ENCODE measurements at regions not wholly inside any gene's neighbourhood (a gene's known extent, or its start where the extent isn't known, plus 50 kb on each side); places are given as distances from the start of the nearest gene placed in this dataset.

DNA sequence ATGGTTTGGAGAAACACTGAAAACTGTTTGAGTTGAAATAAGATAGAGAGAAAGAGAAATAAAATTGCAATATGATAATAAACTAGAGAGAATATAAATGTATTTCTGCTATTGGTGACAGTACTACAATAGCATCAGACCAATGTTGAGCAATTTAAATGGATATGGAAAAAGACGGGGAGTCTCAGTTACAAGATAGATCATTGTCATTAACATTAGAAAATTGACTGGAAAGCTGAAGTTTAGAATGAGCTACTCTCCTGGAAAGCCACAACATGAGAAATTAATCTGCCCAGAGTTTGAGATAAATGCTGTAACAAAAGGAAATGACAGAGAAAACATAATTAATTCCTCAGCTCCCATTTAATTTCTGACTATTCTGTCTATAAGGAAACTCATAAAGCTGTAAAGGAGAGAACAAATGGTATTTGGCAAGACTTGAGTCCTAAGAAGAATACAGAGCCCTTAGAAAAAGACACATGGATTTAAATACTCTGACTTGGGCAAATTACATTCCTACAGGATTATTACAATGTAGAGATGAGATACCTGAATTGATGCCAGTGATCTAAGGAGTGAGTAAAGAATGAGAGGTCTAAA, 624.5 kb upstream of the CHD1 start:
- no peak overlapping the region for H3K4me3 ChIP-seq (ENCODE audit: low read depth in 2 of 2, low read length in 1 of 2)
- WGBS (ENCODE audit: low lambda C conversion rate) = 6% methylated on average over 1 of the region's 1 CpG

DNA sequence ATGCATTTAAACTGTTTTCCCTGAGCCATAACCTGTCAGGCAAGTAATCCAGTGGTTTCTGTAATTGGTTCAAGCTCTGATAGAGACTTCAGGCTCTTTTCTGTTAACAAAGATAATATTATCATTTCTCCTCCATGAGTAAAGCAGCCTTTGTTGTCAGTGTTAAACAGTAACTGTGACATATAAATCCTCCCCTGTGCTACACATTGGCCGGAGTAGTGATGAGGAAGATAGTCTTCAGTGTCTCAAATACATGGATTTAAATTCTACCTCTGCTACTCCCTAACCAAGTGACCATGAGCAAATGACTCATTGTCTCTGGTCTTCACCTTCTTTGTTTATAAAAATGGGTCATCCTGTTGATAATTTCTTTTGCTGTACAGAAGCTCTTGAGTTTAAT, 615.5 kb upstream of the CHD1 start:
- H4K20me1 ChIP-seq (ENCODE audit: insufficient read depth) = no peaks in the 10 kb centered on the region
- H3K27ac ChIP-seq (ENCODE audit: low read depth in 2 of 2, low read length in 1 of 2) = no peak overlapping the region
- H3K4me3 ChIP-seq (ENCODE audit: low read depth in 2 of 2, low read length in 1 of 2) = no peak overlapping the region
- H3K27me3 ChIP-seq (ENCODE audit: insufficient read depth) = no peaks in the 10 kb centered on the region
- WGBS (ENCODE audit: low lambda C conversion rate) = 0% methylated on average over 1 of the region's 1 CpG
- CTCF ChIA-PET = no interaction called here
- no peaks in the 10 kb centered on the region for H3F3A ChIP-seq (replicated peaks; ENCODE audit: insufficient read depth)
- H2AFZ ChIP-seq (ENCODE audit: low read depth) = no peak overlapping the region
- DNase-seq = no peak
- H3K9me3 ChIP-seq = no peaks in the 10 kb centered on the region
- POLR2A ChIA-PET = no interaction called here
- no peak overlapping the region for H3K9ac ChIP-seq
- no peak overlapping the region for H3K4me2 ChIP-seq
- no peaks in the 10 kb centered on the region for H3K4me1 ChIP-seq (ENCODE audit: control insufficient read depth in 1 of 2, insufficient read depth in 2 of 2, low read depth in 1 of 2, low read length in 1 of 2)
- H3K79me2 ChIP-seq (ENCODE audit: insufficient read depth) = no peaks in the 10 kb centered on the region
- no peaks in the 10 kb centered on the region for H3K36me3 ChIP-seq (replicated peaks in 1 of 2; ENCODE audit: control insufficient read depth in 1 of 2, insufficient read depth in 2 of 2, low read length in 1 of 2)
- TF ChIP-seq, protein P1, sequence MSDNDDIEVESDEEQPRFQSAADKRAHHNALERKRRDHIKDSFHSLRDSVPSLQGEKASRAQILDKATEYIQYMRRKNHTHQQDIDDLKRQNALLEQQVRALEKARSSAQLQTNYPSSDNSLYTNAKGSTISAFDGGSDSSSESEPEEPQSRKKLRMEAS (IDR thresholded peaks at IDR 0.05; ENCODE audit: low read depth) = no peak
- TF ChIP-seq, protein P2, sequence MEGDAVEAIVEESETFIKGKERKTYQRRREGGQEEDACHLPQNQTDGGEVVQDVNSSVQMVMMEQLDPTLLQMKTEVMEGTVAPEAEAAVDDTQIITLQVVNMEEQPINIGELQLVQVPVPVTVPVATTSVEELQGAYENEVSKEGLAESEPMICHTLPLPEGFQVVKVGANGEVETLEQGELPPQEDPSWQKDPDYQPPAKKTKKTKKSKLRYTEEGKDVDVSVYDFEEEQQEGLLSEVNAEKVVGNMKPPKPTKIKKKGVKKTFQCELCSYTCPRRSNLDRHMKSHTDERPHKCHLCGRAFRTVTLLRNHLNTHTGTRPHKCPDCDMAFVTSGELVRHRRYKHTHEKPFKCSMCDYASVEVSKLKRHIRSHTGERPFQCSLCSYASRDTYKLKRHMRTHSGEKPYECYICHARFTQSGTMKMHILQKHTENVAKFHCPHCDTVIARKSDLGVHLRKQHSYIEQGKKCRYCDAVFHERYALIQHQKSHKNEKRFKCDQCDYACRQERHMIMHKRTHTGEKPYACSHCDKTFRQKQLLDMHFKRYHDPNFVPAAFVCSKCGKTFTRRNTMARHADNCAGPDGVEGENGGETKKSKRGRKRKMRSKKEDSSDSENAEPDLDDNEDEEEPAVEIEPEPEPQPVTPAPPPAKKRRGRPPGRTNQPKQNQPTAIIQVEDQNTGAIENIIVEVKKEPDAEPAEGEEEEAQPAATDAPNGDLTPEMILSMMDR (IDR thresholded peaks at IDR 0.05) = no peak
- no peak for TF ChIP-seq GABPA (IDR thresholded peaks at IDR 0.05; ENCODE audit: low read depth)
- no peaks in the 10 kb centered on the region for H3K9me2 ChIP-seq

More for the DNA sequence above, 624.5 kb upstream of the CHD1 start:
- DNase-seq = no peak
- H4K20me1 ChIP-seq (ENCODE audit: insufficient read depth) = no peaks in the 10 kb centered on the region
- no peak overlapping the region for H2AFZ ChIP-seq (ENCODE audit: low read depth)
- H3K36me3 ChIP-seq (replicated peaks in 1 of 2; ENCODE audit: control insufficient read depth in 1 of 2, insufficient read depth in 2 of 2, low read length in 1 of 2) = no peaks in the 10 kb centered on the region
- no peak overlapping the region for H3K9ac ChIP-seq
- H3K4me2 ChIP-seq = no peak overlapping the region
- H3K9me3 ChIP-seq = no peaks in the 10 kb centered on the region
- ChIA-PET POLR2A (no interaction called here), CTCF (no interaction called here)
- no peak for TF ChIP-seq MEF2A (IDR thresholded peaks at IDR 0.05; ENCODE audit: borderline replicate concordance, low read depth)
- no peak for TF ChIP-seq SMC3 (IDR thresholded peaks at IDR 0.05; ENCODE audit: low read depth, low read length)
- TF ChIP-seq, protein P2 (IDR thresholded peaks at IDR 0.05) = no peak
- TF ChIP-seq, protein P1 (IDR thresholded peaks at IDR 0.05; ENCODE audit: low read depth) = no peak
- TF ChIP-seq FOXM1 (IDR thresholded peaks at IDR 0.05; ENCODE audit: low read depth) = no peak
- no peak for TF ChIP-seq NFIC (IDR thresholded peaks at IDR 0.05; ENCODE audit: borderline replicate concordance)
- no peaks in the 10 kb centered on the region for H3K27me3 ChIP-seq (ENCODE audit: insufficient read depth)
- no peaks in the 10 kb centered on the region for H3F3A ChIP-seq (replicated peaks; ENCODE audit: insufficient read depth)
- no peak overlapping the region for H3K27ac ChIP-seq (ENCODE audit: low read depth in 2 of 2, low read length in 1 of 2)
- H3K79me2 ChIP-seq (ENCODE audit: insufficient read depth) = no peaks in the 10 kb centered on the region
- no peaks in the 10 kb centered on the region for H3K4me1 ChIP-seq (ENCODE audit: control insufficient read depth in 1 of 2, insufficient read depth in 2 of 2, low read depth in 1 of 2, low read length in 1 of 2)
- H3K9me2 ChIP-seq = no peaks in the 10 kb centered on the region

All from SK-N-SH (cell line).